OCI-LY1 (cell line): ENCODE measurements at regions not wholly inside any gene's neighbourhood (a gene's known extent, or its start where the extent isn't known, plus 50 kb on each side); places are given as distances from the start of the nearest gene placed in this dataset.

Source experiments
- CTCF ChIP-seq: fragments of 200-600 bp; sonication (generic), shearing (Covaris generic); IDR thresholded peaks from 2 replicates; pipeline ENCODE4 v1.5.1; 2017; ENCODE audit warnings: mild to moderate bottlenecking, antibody characterized with exemption, low read length, moderate library complexity, mixed read lengths
- EZH2 ChIP-seq: fragments of 200-600 bp; sonication (generic), shearing (Covaris generic); IDR thresholded peaks from 2 replicates; pipeline ENCODE4 v1.8.0; 2017; ENCODE audit warnings: borderline replicate concordance, mixed run types, mild to moderate bottlenecking, antibody characterized with exemption, low read length, moderate library complexity, mixed read lengths

- TF ChIP-seq CTCF (no peak), EZH2 (no peak)
These were observed 178.4 kb upstream of the GPRIN3 start for GRCh38 chr4:89486042-89486441.
